CD4-positive, alpha-beta memory T cell (primary cell): ENCODE measurements at regions not wholly inside any gene's neighbourhood (a gene's known extent, or its start where the extent isn't known, plus 50 kb on each side); places are given as distances from the start of the nearest gene placed in this dataset.

Source experiments
- CTCF ChIA-PET: fragments of 350-600 bp; sonication (Branson Sonifier 250); formaldehyde crosslinking; loops from one replicate; lab custom pipeline; 2021; ENCODE audit warnings: inconsistent platforms; ENCODE audit not compliant: partially characterized antibody; lab: Charles Lee
- POLR2A ChIA-PET: fragments of 350-600 bp; sonication (Branson Sonifier 250); formaldehyde crosslinking; loops from one replicate; lab custom pipeline; 2021; ENCODE audit not compliant: partially characterized antibody; lab: Charles Lee
- DNase-seq, 5 donors: peaks; one replicate each; pipeline versions ENCODE4 v3.0.0 to v3.0.0-alpha.2; 2020 to 2022; ENCODE audit warnings: mixed read lengths in 1 of 5
- H3K27ac ChIP-seq: one replicate; pipeline ENCODE4 v1.7.0; 2013; ENCODE audit warnings: low read depth, low read length
- H3K27me3 ChIP-seq: 2 replicates; pipeline ENCODE4 v1.7.0; 2013; ENCODE audit warnings: mild to moderate bottlenecking, low read length, moderate library complexity; ENCODE audit not compliant: insufficient read depth
- H3K36me3 ChIP-seq: 2 replicates; pipeline ENCODE4 v1.7.0; 2013; ENCODE audit warnings: mild to moderate bottlenecking, low read length, moderate library complexity; ENCODE audit not compliant: insufficient read depth
- H3K4me1 ChIP-seq: 2 replicates; pipeline ENCODE4 v1.7.0; 2013; ENCODE audit warnings: mild to moderate bottlenecking, low read length, moderate library complexity; ENCODE audit not compliant: insufficient read depth
- H3K4me3 ChIP-seq, 2 donors: one replicate each; pipeline ENCODE4 v1.7.0; 2013; ENCODE audit warnings: low read length in 2 of 2, mild to moderate bottlenecking in 1 of 2
- H3K9me3 ChIP-seq, 2 donors: one replicate each; pipeline ENCODE4 v1.7.0; 2013; ENCODE audit warnings: low read length in 2 of 2, control low read depth in 1 of 2; ENCODE audit not compliant: control insufficient read depth in 1 of 2
- H3K27ac Mint-ChIP-seq, 7 donors: one replicate each; pipeline ENCODE4 v1.8.0; 2020 to 2021; ENCODE audit warnings: mixed read lengths in 7 of 7, mild to moderate bottlenecking in 6 of 7, inconsistent platforms in 3 of 7, moderate library complexity in 3 of 7
- H3K27me3 Mint-ChIP-seq, 2 donors: one replicate each; pipeline ENCODE4 v1.8.0; 2020 to 2021; ENCODE audit warnings: mixed read lengths in 2 of 2
- H3K36me3 Mint-ChIP-seq, 2 donors: one replicate each; pipeline ENCODE4 v1.8.0; 2020 to 2021; ENCODE audit warnings: mixed read lengths in 2 of 2, inconsistent platforms in 1 of 2, mild to moderate bottlenecking in 1 of 2
- H3K4me1 Mint-ChIP-seq, 4 donors: one replicate each; pipeline ENCODE4 v1.8.0; 2020 to 2021; ENCODE audit warnings: mixed read lengths in 4 of 4, mild to moderate bottlenecking in 1 of 4
- H3K4me3 Mint-ChIP-seq, 8 donors: one replicate each; pipeline ENCODE4 v1.8.0; 2020 to 2021; ENCODE audit warnings: mixed read lengths in 8 of 8, mild to moderate bottlenecking in 7 of 8, moderate library complexity in 6 of 8, inconsistent platforms in 3 of 8
- H3K9me3 Mint-ChIP-seq, 8 donors: one replicate each; pipeline ENCODE4 v1.8.0; 2020 to 2021; ENCODE audit warnings: mixed read lengths in 8 of 8, mild to moderate bottlenecking in 5 of 8, inconsistent platforms in 3 of 8, moderate library complexity in 1 of 8
- intact Hi-C: fragments of 100-400 bp; cut with micrococcal nuclease; formaldehyde crosslinking; loops from one replicate; pipeline ENCODE4 v1.15.1; 2023

- CTCF ChIA-PET, result no interaction called here
These were observed 524.4 kb downstream of the CAAP1 start for GRCh38 chr9:26368241-26368640.

DNA sequence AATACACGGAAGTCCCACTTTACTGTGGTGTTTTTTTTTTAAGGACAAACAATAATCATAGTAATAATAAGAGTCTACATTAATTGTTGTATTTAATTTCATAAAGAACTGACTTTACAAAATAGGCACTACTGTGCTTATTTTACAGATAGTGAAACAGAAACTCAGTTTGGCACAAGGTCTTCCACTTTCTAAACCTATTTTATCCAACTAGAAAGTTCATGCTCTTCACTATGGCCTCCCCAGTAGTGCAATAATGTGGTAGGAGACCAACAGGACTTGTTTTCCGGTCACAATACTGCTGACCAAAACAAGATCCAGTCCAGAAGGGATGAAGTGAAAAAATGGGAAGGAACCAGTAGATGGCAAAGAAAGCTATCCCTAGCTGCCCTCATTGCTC is 531.6 kb downstream of the CAAP1 start:
- Mint-ChIP-seq H3K27me3 (no peaks in the 10 kb centered on the region), H3K36me3 (no peaks in the 10 kb centered on the region), H3K27ac (no peak overlapping the region), H3K4me3 (no peak overlapping the region), H3K9me3 (peaks cover 2 to 24% (median 8%) of the 10 kb centered on the region in 8 donors), H3K4me1 (no peaks in the 10 kb centered on the region)
- DNase-seq, result no peak
- H3K4me3 ChIP-seq, result no peak overlapping the region
- no peaks in the 10 kb centered on the region for H3K27me3 ChIP-seq
- H3K36me3 ChIP-seq, result no peaks in the 10 kb centered on the region
- intact Hi-C loops, result no loop called here
- CTCF ChIA-PET, result no interaction called here
- POLR2A ChIA-PET, result no interaction called here
- no peaks in the 10 kb centered on the region for H3K9me3 ChIP-seq
- H3K4me1 ChIP-seq, result no peaks in the 10 kb centered on the region
- no peak overlapping the region for H3K27ac ChIP-seq

More at GRCh38 chr9:26368241-26368640, 524.4 kb downstream of the CAAP1 start:
- Histone ChIP-seq H3K27me3 (no peaks in the 10 kb centered on the region), H3K36me3 (no peaks in the 10 kb centered on the region), H3K4me3 (no peak overlapping the region), H3K4me1 (no peaks in the 10 kb centered on the region), H3K9me3 (no peaks in the 10 kb centered on the region), H3K27ac (no peak overlapping the region)
- Mint-ChIP-seq H3K4me1 (no peaks in the 10 kb centered on the region), H3K36me3 (no peaks in the 10 kb centered on the region), H3K4me3 (no peak overlapping the region), H3K27me3 (no peaks in the 10 kb centered on the region), H3K9me3 (peaks cover 0 to 14% (median 5%) of the 10 kb centered on the region in 8 donors), H3K27ac (no peak overlapping the region)
- no peak for DNase-seq
- intact Hi-C loops, result no loop called here
- POLR2A ChIA-PET, result no interaction called here

GRCh38 chr9:26358836-26359235 is 533.8 kb downstream of the CAAP1 start:
- Mint-ChIP-seq H3K27ac (no peak overlapping the region), H3K4me3 (no peak overlapping the region), H3K9me3 (peaks cover 2 to 19% (median 8%) of the 10 kb centered on the region in 8 donors), H3K27me3 (no peaks in the 10 kb centered on the region), H3K36me3 (no peaks in the 10 kb centered on the region), H3K4me1 (no peaks in the 10 kb centered on the region)
- H3K4me1 ChIP-seq, result no peaks in the 10 kb centered on the region
- intact Hi-C loops, result no loop called here
- no peak overlapping the region for H3K27ac ChIP-seq
- no peaks in the 10 kb centered on the region for H3K9me3 ChIP-seq
- ChIA-PET POLR2A (no interaction called here), CTCF (no interaction called here)
- no peak for DNase-seq
- no peaks in the 10 kb centered on the region for H3K27me3 ChIP-seq
- no peak overlapping the region for H3K4me3 ChIP-seq
- no peaks in the 10 kb centered on the region for H3K36me3 ChIP-seq

DNA sequence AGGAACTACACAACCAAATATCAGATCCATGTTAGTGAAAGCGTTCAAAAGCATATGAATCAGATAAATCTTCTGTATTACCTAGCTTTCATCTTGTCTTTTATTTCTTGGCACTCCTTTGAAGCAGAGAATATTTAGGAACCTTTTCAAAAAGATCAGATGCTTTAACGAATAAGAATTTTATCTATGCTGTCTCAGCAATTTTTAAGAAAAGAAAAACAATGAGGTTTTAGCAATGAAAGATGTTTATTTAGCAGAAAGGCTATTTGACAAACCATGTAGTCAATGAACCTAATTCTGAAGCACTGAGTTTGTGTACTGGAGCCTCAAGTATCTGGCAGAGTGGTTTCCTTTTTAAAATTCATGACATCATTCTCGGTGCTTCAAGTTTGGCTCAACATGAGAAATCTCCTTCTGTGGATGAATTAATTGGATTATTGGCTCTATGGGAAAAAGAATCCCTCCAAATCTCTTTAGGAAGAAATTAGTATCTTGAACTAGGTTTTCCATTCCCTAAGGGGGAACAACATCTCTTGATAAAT is 534.7 kb downstream of the CAAP1 start:
- CTCF ChIA-PET, result no interaction called here

GRCh38 chr9:26356491-26356890 is 536.1 kb downstream of the CAAP1 start:
- no peak overlapping the region for H3K4me3 ChIP-seq
- CTCF ChIA-PET, result no interaction called here
- no peaks in the 10 kb centered on the region for H3K9me3 ChIP-seq
- Mint-ChIP-seq H3K27me3 (no peaks in the 10 kb centered on the region), H3K27ac (no peak overlapping the region), H3K36me3 (no peaks in the 10 kb centered on the region), H3K4me1 (no peaks in the 10 kb centered on the region), H3K9me3 (peaks cover 0 to 14% (median 8%) of the 10 kb centered on the region in 8 donors), H3K4me3 (no peak overlapping the region)
- intact Hi-C loops, result no loop called here
- POLR2A ChIA-PET, result no interaction called here
- no peak for DNase-seq
- H3K4me1 ChIP-seq, result no peaks in the 10 kb centered on the region
- no peaks in the 10 kb centered on the region for H3K27me3 ChIP-seq
- no peaks in the 10 kb centered on the region for H3K36me3 ChIP-seq
- no peak overlapping the region for H3K27ac ChIP-seq

More for the DNA sequence above, 534.7 kb downstream of the CAAP1 start:
- Histone ChIP-seq H3K4me3 (no peak overlapping the region), H3K36me3 (no peaks in the 10 kb centered on the region), H3K4me1 (no peaks in the 10 kb centered on the region), H3K27ac (no peak overlapping the region), H3K9me3 (no peaks in the 10 kb centered on the region), H3K27me3 (no peaks in the 10 kb centered on the region)
- Mint-ChIP-seq H3K27ac (no peak overlapping the region), H3K9me3 (peaks cover 2 to 15% (median 9%) of the 10 kb centered on the region in 8 donors), H3K27me3 (no peaks in the 10 kb centered on the region), H3K4me3 (no peak overlapping the region), H3K4me1 (no peaks in the 10 kb centered on the region), H3K36me3 (no peaks in the 10 kb centered on the region)
- intact Hi-C loops, result no loop called here
- DNase-seq, result no peak
- POLR2A ChIA-PET, result no interaction called here

- Histone ChIP-seq H3K4me3 (no peak overlapping the region), H3K9me3 (no peaks in the 10 kb centered on the region), H3K27me3 (no peaks in the 10 kb centered on the region), H3K27ac (no peak overlapping the region), H3K36me3 (no peaks in the 10 kb centered on the region), H3K4me1 (no peaks in the 10 kb centered on the region)
- Mint-ChIP-seq H3K27ac (no peak overlapping the region), H3K9me3 (peaks cover 0 to 26% (median 11%) of the 10 kb centered on the region in 8 donors), H3K36me3 (no peaks in the 10 kb centered on the region), H3K4me1 (no peaks in the 10 kb centered on the region), H3K27me3 (no peaks in the 10 kb centered on the region), H3K4me3 (no peak overlapping the region)
- no peak for DNase-seq
- intact Hi-C loops, result no loop called here
- POLR2A ChIA-PET, result no interaction called here
- CTCF ChIA-PET, result no interaction called here
These were observed 545.6 kb downstream of the CAAP1 start for GRCh38 chr9:26346942-26347477.

- no peaks in the 10 kb centered on the region for H3K27me3 ChIP-seq
- no peak for DNase-seq
- H3K27ac ChIP-seq, result no peak overlapping the region
- Mint-ChIP-seq H3K4me3 (no peak overlapping the region), H3K4me1 (no peaks in the 10 kb centered on the region), H3K9me3 (peaks cover 0 to 25% (median 11%) of the 10 kb centered on the region in 8 donors), H3K27ac (no peak overlapping the region), H3K36me3 (no peaks in the 10 kb centered on the region), H3K27me3 (no peaks in the 10 kb centered on the region)
- H3K4me3 ChIP-seq, result no peak overlapping the region
- CTCF ChIA-PET, result no interaction called here
- H3K4me1 ChIP-seq, result no peaks in the 10 kb centered on the region
- no peaks in the 10 kb centered on the region for H3K9me3 ChIP-seq
- intact Hi-C loops, result no loop called here
- H3K36me3 ChIP-seq, result no peaks in the 10 kb centered on the region
- POLR2A ChIA-PET, result no interaction called here
These were observed 551.1 kb downstream of the CAAP1 start for GRCh38 chr9:26341545-26341944.
